ENCODE measurements at regions not wholly inside any gene's neighbourhood (a gene's known extent, or its start where the extent isn't known, plus 50 kb on each side); places are given as distances from the start of the nearest gene placed in this dataset.

- intact Hi-C loops (cut with DNase I) = no loop called here
- DNase-seq = no peak
Observed at GRCh38 chr9:88302579-88303324, 85.5 kb upstream of the SPIN1 start.

DNA sequence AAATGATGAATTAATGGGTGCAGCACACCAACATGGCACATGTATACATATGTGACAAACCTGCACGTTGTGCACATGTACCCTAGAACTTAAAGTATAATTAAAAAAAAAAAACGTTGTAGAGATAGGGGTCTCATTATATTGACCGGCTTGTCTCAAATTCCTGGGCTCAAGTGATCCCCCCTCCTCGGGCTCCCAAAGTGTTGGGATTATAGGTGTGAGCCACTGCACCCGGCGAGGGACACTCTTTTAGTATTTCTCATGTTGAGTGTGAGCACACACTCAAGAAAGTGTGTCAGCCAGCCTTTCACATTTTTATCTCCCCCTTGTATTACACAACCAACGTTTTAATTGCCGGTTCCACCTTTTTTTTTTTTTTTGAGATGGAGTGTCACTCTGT, 87.7 kb upstream of the SPIN1 start:
- ATAC-seq = no peak
- Histone ChIP-seq H3K27me3 (no peaks in the 10 kb centered on the region), H3K4me3 (no peak overlapping the region), H3K27ac (no peak overlapping the region), H3K4me1 (no peaks in the 10 kb centered on the region), H3K9me3 (peaks cover 0 to 3% of the 10 kb centered on the region in 2 donors), H3K36me3 (no peaks in the 10 kb centered on the region)
- no peak for TF ChIP-seq CTCF (IDR thresholded peaks at IDR 0.05)
- no peak for DNase-seq
- intact Hi-C loops (cut with DNase I) = no loop called here

More at GRCh38 chr9:88302579-88303324, 85.5 kb upstream of the SPIN1 start:
- H3K27me3 ChIP-seq = no peaks in the 10 kb centered on the region
- no peak for TF ChIP-seq CTCF (IDR thresholded peaks at IDR 0.05)
- no peak for ATAC-seq
- peaks cover 0 to 3% of the 10 kb centered on the region in 2 donors for H3K9me3 ChIP-seq
- no peak overlapping the region for H3K27ac ChIP-seq
- no peaks in the 10 kb centered on the region for H3K36me3 ChIP-seq
- no peak overlapping the region for H3K4me3 ChIP-seq
- H3K4me1 ChIP-seq = no peaks in the 10 kb centered on the region

- TF ChIP-seq CTCF (IDR thresholded peaks at IDR 0.05) = no peak
- Histone ChIP-seq H3K9me3 (no peaks in the 10 kb centered on the region), H3K36me3 (no peaks in the 10 kb centered on the region), H3K4me3 (no peak overlapping the region), H3K4me1 (no peaks in the 10 kb centered on the region), H3K27ac (no peak overlapping the region), H3K27me3 (no peaks in the 10 kb centered on the region)
- DNase-seq = no peak
- no peak for ATAC-seq
- intact Hi-C loops (cut with DNase I) = no loop called here
Observed at GRCh38 chr9:88291856-88292255, 96.4 kb upstream of the SPIN1 start.

- Histone ChIP-seq H3K4me3 (no peak overlapping the region), H3K4me1 (no peaks in the 10 kb centered on the region), H3K9me3 (no peaks in the 10 kb centered on the region), H3K36me3 (no peaks in the 10 kb centered on the region), H3K27ac (no peak overlapping the region), H3K27me3 (no peaks in the 10 kb centered on the region)
- intact Hi-C loops (cut with DNase I) = no loop called here
- no peak for TF ChIP-seq CTCF (IDR thresholded peaks at IDR 0.05)
- DNase-seq (no peak), ATAC-seq (no peak)
Observed at GRCh38 chr9:88291056-88291455, 97.2 kb upstream of the SPIN1 start.

DNA sequence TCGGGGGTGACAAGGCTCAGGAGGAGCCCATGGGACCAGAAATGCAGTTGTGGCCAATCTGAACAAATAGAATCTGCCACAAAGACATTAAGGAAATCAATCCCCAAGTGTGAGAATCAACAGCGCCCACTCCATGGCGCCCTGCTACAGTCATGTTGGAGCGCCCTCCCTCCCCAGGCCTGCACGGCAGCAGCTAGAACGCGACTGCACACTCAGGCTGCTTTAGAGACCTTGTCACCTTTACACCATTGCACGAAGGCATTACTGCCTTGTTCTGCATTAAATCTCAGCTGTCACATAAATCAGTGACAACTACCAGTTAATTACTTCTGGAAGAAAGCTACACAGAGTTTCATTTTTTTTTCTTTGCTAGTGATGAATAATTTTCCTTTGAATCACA, 98.7 kb upstream of the SPIN1 start:
- Histone ChIP-seq H3K36me3 (no peaks in the 10 kb centered on the region), H3K27me3 (no peaks in the 10 kb centered on the region), H3K9me3 (peaks cover 0 to 7% of the 10 kb centered on the region in 2 donors), H3K27ac (no peak overlapping the region), H3K4me1 (no peaks in the 10 kb centered on the region), H3K4me3 (no peak overlapping the region)
- intact Hi-C loops (cut with DNase I) = no loop called here
- no peak for TF ChIP-seq CTCF (IDR thresholded peaks at IDR 0.05)
- DNase-seq (no peak), ATAC-seq (no peak)
